ENCODE measurements at regions not wholly inside any gene's neighbourhood (a gene's known extent, or its start where the extent isn't known, plus 50 kb on each side); places are given as distances from the start of the nearest gene placed in this dataset.

- TF ChIP-seq, protein P1, sequence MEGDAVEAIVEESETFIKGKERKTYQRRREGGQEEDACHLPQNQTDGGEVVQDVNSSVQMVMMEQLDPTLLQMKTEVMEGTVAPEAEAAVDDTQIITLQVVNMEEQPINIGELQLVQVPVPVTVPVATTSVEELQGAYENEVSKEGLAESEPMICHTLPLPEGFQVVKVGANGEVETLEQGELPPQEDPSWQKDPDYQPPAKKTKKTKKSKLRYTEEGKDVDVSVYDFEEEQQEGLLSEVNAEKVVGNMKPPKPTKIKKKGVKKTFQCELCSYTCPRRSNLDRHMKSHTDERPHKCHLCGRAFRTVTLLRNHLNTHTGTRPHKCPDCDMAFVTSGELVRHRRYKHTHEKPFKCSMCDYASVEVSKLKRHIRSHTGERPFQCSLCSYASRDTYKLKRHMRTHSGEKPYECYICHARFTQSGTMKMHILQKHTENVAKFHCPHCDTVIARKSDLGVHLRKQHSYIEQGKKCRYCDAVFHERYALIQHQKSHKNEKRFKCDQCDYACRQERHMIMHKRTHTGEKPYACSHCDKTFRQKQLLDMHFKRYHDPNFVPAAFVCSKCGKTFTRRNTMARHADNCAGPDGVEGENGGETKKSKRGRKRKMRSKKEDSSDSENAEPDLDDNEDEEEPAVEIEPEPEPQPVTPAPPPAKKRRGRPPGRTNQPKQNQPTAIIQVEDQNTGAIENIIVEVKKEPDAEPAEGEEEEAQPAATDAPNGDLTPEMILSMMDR (IDR thresholded peaks at IDR 0.05): no peak
- DNase-seq (no peak), ATAC-seq (no peak)
- Histone ChIP-seq H3K4me3 (no peak overlapping the region), H3K36me3 (no peaks in the 10 kb centered on the region), H3K4me1 (peaks cover 0 to 40% (median 9%) of the 10 kb centered on the region in 9 donors), H3K27ac (no peak overlapping the region), H3K9me3 (peaks cover 0 to 5% (median 0%) of the 10 kb centered on the region in 11 donors), H3K27me3 (no peaks in the 10 kb centered on the region)
- intact Hi-C loops (cut with DNase I): no loop called here
- 78 to 82% methylated on average over 6 of the region's 6 CpGs for WGBS, 2 donors
These were observed 53.5 kb upstream of the MED4 start for GRCh38 chr13:48148454-48148853.

DNA sequence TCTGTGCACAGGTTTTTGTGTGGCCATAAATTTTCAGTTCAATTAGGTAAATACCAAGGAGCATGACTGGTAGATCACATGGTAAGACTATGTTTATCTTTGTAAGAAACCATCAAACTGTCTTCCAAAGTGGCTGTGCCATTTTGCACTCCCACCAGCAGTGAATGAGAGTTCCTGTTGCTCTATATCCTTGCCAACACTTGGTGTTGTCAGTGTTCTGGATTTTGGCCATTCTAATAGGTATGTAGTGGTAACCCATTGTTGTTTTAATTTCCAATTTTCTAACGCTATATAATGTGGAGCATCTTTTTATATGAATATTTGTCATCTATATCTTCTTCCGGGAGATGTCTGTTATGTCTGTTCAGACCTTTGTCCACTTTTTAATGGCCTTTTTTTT, 51.7 kb upstream of the MED4 start:
- Histone ChIP-seq H3K36me3 (no peaks in the 10 kb centered on the region), H3K27ac (no peak overlapping the region), H3K4me1 (peaks cover 0 to 39% (median 9%) of the 10 kb centered on the region in 9 donors), H3K9me3 (peaks cover 0 to 5% (median 0%) of the 10 kb centered on the region in 11 donors), H3K4me3 (no peak overlapping the region), H3K27me3 (no peaks in the 10 kb centered on the region)
- intact Hi-C loops (cut with DNase I): no loop called here
- WGBS, 2 donors: 95 to 100% methylated on average over 2 of the region's 2 CpGs
- no peak for DNase-seq
- ATAC-seq: no peak
- TF ChIP-seq, protein P1 (IDR thresholded peaks at IDR 0.05): no peak

DNA sequence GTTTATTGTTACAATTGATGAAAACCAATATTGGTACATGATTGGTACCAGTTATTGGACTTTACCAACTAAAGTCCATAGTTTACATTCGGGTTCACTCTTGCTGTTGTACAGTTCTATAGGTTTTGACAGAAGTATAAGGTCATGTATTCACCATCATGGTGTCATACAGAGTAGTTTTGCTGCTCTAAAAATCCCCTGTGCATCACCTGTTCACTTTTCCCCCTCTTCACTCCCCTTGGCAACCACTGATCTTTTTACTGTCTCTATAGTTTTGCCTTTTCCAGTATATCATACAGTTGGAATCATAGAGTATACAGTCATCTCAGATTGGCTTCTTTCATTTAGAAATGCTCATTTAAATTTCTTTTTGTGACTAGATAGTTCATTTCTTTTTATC, 51.2 kb upstream of the MED4 start:
- Histone ChIP-seq H3K4me1 (peaks cover 0 to 39% (median 9%) of the 10 kb centered on the region in 9 donors), H3K9me3 (peaks cover 0 to 5% (median 0%) of the 10 kb centered on the region in 11 donors), H3K4me3 (no peak overlapping the region), H3K27me3 (no peaks in the 10 kb centered on the region), H3K27ac (no peak overlapping the region), H3K36me3 (no peaks in the 10 kb centered on the region)
- DNase-seq (no peak), ATAC-seq (no peak)
- intact Hi-C loops (cut with DNase I): no loop called here
- 93 to 100% methylated on average over 1 of the region's 1 CpG for WGBS, 2 donors
- TF ChIP-seq, protein P1 (IDR thresholded peaks at IDR 0.05): no peak

Measured in heart right ventricle (tissue), 16 donors.